C4-2B (cell line): ENCODE measurements at regions not wholly inside any gene's neighbourhood (a gene's known extent, or its start where the extent isn't known, plus 50 kb on each side); places are given as distances from the start of the nearest gene placed in this dataset.

Experiments used
- ZFX ChIP-seq: fragments of 450-650 bp; IDR thresholded peaks from 2 replicates; pipeline ENCODE4 v1.6.1; 2017
- TF ChIP-seq, protein P1 (sequence below): fragments of 450-650 bp; conservative IDR thresholded peaks from 2 replicates; pipeline ENCODE4 v1.5.1; 2017; ENCODE audit warnings: mild to moderate bottlenecking

DNA sequence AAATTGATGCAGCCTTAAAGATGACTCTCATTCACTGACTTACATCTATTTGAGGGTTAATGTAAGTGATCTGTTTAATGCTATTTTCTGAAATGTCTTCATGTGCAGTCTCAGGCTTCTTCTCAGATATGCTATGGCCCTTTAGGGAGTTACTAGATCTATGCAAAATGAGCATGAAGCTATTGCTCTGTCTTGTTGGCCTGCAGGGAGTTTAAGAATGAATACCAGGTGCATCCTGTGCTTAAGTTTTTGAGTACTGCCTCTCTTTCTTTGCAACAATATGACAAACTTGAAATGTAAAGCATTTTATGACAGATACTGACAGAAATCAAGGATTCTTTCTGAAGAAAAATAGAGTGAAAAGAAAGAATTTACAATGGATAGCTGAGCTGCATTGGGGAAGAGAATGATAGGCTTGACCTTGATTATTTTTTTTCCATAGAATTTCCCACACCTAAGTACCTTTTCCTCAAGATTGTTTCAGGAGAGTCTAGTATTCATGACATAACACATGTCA lies 1058.3 kb upstream of the TMEFF2 start:
- TF ChIP-seq, protein P1, sequence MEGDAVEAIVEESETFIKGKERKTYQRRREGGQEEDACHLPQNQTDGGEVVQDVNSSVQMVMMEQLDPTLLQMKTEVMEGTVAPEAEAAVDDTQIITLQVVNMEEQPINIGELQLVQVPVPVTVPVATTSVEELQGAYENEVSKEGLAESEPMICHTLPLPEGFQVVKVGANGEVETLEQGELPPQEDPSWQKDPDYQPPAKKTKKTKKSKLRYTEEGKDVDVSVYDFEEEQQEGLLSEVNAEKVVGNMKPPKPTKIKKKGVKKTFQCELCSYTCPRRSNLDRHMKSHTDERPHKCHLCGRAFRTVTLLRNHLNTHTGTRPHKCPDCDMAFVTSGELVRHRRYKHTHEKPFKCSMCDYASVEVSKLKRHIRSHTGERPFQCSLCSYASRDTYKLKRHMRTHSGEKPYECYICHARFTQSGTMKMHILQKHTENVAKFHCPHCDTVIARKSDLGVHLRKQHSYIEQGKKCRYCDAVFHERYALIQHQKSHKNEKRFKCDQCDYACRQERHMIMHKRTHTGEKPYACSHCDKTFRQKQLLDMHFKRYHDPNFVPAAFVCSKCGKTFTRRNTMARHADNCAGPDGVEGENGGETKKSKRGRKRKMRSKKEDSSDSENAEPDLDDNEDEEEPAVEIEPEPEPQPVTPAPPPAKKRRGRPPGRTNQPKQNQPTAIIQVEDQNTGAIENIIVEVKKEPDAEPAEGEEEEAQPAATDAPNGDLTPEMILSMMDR = no peak
- TF ChIP-seq ZFX = no peak
